ENCODE measurements at regions not wholly inside any gene's neighbourhood (a gene's known extent, or its start where the extent isn't known, plus 50 kb on each side); places are given as distances from the start of the nearest gene placed in this dataset.
"Not testable (repeated sequence)": the region's sequence is repeated elsewhere in the genome, so short reads cannot be mapped to it uniquely, and the experiment has no call there.

- Histone ChIP-seq H3K9me3 (peaks cover 0 to 16% (median 14%) of the 10 kb centered on the region in 4 donors), H3K27me3 (no peaks in the 10 kb centered on the region), H3K27ac (replicated peaks in 1 of 4) (no peak overlapping the region), H3K36me3 (no peaks in the 10 kb centered on the region), H3K4me1 (no peaks in the 10 kb centered on the region), H3K4me3 (no peak overlapping the region)
- no peak for TF ChIP-seq POLR2AphosphoS5 (IDR thresholded peaks at IDR 0.05)
- TF ChIP-seq POLR2A (IDR thresholded peaks at IDR 0.05; ENCODE audit: low read depth), result no peak
- DNase-seq (ENCODE audit: extremely low spot score), result no peak
- intact Hi-C loops (cut with DNase I), result no loop called here
- WGBS, result 90% methylated on average over 4 of the region's 4 CpGs
These were observed 214.5 kb upstream of the HES1 start for GRCh38 chr3:193921465-193921864.

GRCh38 chr3:193922034-193922774, 213.7 kb upstream of the HES1 start:
- TF ChIP-seq POLR2A (IDR thresholded peaks at IDR 0.05; ENCODE audit: low read depth) (no peak), EP300 (IDR thresholded peaks at IDR 0.05) (no peak), CTCF (IDR thresholded peaks at IDR 0.05) (no peak), POLR2AphosphoS5 (IDR thresholded peaks at IDR 0.05) (no peak)
- no peaks in the 10 kb centered on the region for H3K36me3 ChIP-seq
- H3K27ac ChIP-seq (replicated peaks in 1 of 4), result no peak overlapping the region
- DNase-seq (ENCODE audit: extremely low spot score), result no peak
- no peaks in the 10 kb centered on the region for H3K4me1 ChIP-seq
- intact Hi-C loops (cut with DNase I), result no loop called here
- WGBS, result 91% methylated on average over 10 of the region's 10 CpGs
- no peak overlapping the region for H3K4me3 ChIP-seq
- H3K27me3 ChIP-seq, result no peaks in the 10 kb centered on the region
- peaks cover 0 to 16% (median 14%) of the 10 kb centered on the region in 4 donors for H3K9me3 ChIP-seq

- DNase-seq (ENCODE audit: extremely low spot score); H3K27ac ChIP-seq (replicated peaks in 1 of 4); intact Hi-C loops (cut with DNase I): not testable (repeated sequence)
These were observed 212.0 kb upstream of the HES1 start for GRCh38 chr3:193923958-193924357.

GRCh38 chr3:193926071-193926470, 209.9 kb upstream of the HES1 start:
- H3K27ac ChIP-seq (replicated peaks in 1 of 4); intact Hi-C loops (cut with DNase I); H3K4me1 ChIP-seq; DNase-seq (ENCODE audit: extremely low spot score); H3K27me3 ChIP-seq; H3K36me3 ChIP-seq; H3K4me3 ChIP-seq: not testable (repeated sequence)
- WGBS, result 90% methylated on average over 2 of the region's 3 CpGs
- peaks cover 0 to 16% (median 14%) of the 10 kb centered on the region in 4 donors for H3K9me3 ChIP-seq

More at GRCh38 chr3:193923958-193924357, 212.0 kb upstream of the HES1 start:
- peaks cover 0 to 16% (median 14%) of the 10 kb centered on the region in 4 donors for H3K9me3 ChIP-seq
- H3K27me3 ChIP-seq, H3K36me3 ChIP-seq, H3K4me3 ChIP-seq, H3K4me1 ChIP-seq: not testable (repeated sequence)

- H3K36me3 ChIP-seq; H3K27ac ChIP-seq (replicated peaks in 1 of 4); H3K4me3 ChIP-seq; H3K4me1 ChIP-seq; DNase-seq (ENCODE audit: extremely low spot score); intact Hi-C loops (cut with DNase I); H3K27me3 ChIP-seq: not testable (repeated sequence)
- 92% methylated on average over 5 of the region's 5 CpGs for WGBS
- peaks cover 0 to 16% (median 14%) of the 10 kb centered on the region in 4 donors for H3K9me3 ChIP-seq
These were observed 208.3 kb upstream of the HES1 start for GRCh38 chr3:193927413-193928206.

GRCh38 chr3:193928354-193929209, 207.4 kb upstream of the HES1 start:
- Histone ChIP-seq H3K36me3 (no peaks in the 10 kb centered on the region), H3K27me3 (no peaks in the 10 kb centered on the region), H3K4me3 (no peak overlapping the region), H3K9me3 (peaks cover 0 to 12% (median 11%) of the 10 kb centered on the region in 4 donors), H3K27ac (replicated peaks in 1 of 4) (no peak overlapping the region), H3K4me1 (no peaks in the 10 kb centered on the region)
- intact Hi-C loops (cut with DNase I), result no loop called here
- no peak for TF ChIP-seq EP300 (IDR thresholded peaks at IDR 0.05)
- 78% methylated on average over 7 of the region's 7 CpGs for WGBS
- DNase-seq (ENCODE audit: extremely low spot score), result no peak

- 91% methylated on average over 5 of the region's 5 CpGs for WGBS
- no peak for DNase-seq (ENCODE audit: extremely low spot score)
- intact Hi-C loops (cut with DNase I), result no loop called here
- H3K27me3 ChIP-seq, result no peaks in the 10 kb centered on the region
- H3K4me1 ChIP-seq, result no peaks in the 10 kb centered on the region
- no peaks in the 10 kb centered on the region for H3K36me3 ChIP-seq
- no peak overlapping the region for H3K27ac ChIP-seq (replicated peaks in 1 of 4)
- no peak overlapping the region for H3K4me3 ChIP-seq
- TF ChIP-seq EP300 (IDR thresholded peaks at IDR 0.05) (no peak), CTCF (IDR thresholded peaks at IDR 0.05) (no peak), POLR2AphosphoS5 (IDR thresholded peaks at IDR 0.05) (no peak)
- H3K9me3 ChIP-seq, result peaks cover 0 to 4% (median 3%) of the 10 kb centered on the region in 4 donors
These were observed 206.6 kb upstream of the HES1 start for GRCh38 chr3:193929373-193929772.
